ENCODE measurements at regions not wholly inside any gene's neighbourhood (a gene's known extent, or its start where the extent isn't known, plus 50 kb on each side); places are given as distances from the start of the nearest gene placed in this dataset.
A peak's percentile ranks its signal among the peaks of the same experiment; 100 is the strongest.

DNA sequence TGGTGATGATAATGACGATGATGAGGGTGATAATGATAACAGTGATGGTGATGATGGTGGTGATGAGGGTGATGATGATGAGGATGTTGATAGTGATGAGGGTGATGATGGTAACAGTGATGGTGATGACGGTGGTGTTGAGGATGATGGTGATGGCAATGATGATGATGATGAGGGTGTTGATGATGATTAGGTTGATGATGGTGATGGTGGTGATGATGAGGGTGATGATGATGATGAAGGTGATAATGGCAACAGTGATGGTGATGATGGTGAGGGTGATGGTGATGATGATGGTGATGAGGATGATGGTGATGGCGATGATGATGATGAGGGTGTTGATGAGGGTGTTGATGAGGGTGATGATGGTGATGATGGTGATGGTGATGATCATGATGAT, 93.8 kb upstream of the ZNF469 start:
- no peak for DNase-seq

DNA sequence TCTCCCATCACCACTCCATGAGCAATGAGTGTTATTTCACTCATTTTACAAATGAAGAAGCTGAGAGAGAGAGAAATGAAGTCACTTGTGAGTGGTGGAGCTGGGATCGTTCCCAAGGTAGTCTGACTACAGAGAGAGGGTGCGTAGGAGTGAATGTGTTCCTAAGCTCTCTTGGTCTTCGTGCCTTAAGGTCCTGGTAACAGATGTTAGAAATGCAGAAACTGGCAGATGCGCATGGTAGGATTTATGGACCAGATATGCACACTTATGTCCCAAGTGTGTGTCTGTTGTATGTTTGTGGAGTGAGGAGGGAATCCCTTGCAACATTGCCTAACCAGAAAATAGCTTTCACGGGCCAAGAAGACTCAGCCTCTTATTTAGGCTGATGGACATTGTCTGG, 93.2 kb upstream of the ZNF469 start:
- peak; percentile 8 for DNase-seq

DNA sequence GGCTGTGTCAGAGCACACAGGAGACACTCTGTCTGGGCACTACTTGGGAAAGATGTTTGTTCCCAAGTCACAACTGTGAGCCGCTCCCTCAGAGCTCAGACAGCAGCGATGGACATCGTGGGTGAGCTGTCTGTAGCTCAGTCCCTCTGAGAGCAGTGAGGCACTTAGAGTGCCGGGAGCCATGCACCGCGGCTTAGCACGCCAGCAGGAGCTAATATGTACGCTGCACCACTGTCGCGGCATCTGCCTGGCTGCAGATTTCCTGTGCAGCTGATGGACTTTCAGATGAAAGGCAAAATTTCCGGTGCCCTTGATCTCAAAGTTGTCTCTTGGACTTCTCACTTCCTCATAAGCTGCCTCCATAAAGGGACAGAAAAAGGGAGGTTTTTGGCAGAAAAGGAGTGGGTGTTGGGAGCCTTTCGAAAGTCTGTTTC, 92.8 kb upstream of the ZNF469 start:
- DNase-seq = no peak

DNA sequence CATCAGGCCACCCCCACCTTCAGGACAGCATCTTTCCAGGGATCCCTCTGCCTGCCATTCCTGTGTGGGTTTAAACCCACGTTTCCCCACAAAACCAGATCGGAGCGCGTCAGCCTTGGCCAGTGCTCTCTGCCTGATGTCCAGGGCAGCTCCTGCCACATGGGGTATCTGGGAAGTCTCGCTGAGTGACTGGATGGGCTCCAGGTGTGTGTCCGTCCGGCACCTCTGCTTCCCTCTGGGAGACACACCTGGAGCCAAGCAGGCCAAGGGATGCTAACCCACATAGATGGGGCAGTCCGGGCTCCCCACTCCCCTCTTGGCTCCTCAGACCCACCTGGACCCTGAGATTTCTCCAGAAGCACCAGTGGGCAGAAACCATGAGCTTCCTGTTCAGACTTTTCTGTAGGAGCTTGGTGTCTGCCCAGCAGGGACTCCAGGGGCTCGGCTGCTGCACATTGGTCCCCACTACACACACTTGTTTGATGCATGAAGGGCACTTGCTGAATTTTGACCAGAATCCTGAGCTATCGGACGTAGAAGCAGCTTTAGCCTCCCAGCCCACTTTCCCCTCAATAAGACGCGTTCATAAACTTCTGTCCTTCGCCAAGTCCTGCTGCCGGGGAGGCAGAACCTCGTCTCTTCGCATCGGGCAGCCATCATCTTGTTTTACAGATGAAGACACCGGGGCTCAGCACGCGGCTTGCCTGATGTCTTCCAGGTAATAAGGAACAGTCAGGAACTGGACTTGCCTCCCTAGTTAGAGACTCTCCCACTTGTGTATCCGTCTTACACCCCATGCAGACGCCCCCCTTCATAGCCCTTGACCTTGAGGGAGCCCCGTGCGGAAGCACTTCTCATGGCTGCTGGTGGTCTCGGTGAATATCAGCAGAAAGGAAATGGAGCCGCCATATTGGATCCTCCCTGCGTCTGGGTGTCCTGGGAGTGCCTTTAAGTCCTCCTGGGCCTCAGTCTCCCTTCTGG, 91.6 kb upstream of the ZNF469 start:
- no peak for DNase-seq

DNA sequence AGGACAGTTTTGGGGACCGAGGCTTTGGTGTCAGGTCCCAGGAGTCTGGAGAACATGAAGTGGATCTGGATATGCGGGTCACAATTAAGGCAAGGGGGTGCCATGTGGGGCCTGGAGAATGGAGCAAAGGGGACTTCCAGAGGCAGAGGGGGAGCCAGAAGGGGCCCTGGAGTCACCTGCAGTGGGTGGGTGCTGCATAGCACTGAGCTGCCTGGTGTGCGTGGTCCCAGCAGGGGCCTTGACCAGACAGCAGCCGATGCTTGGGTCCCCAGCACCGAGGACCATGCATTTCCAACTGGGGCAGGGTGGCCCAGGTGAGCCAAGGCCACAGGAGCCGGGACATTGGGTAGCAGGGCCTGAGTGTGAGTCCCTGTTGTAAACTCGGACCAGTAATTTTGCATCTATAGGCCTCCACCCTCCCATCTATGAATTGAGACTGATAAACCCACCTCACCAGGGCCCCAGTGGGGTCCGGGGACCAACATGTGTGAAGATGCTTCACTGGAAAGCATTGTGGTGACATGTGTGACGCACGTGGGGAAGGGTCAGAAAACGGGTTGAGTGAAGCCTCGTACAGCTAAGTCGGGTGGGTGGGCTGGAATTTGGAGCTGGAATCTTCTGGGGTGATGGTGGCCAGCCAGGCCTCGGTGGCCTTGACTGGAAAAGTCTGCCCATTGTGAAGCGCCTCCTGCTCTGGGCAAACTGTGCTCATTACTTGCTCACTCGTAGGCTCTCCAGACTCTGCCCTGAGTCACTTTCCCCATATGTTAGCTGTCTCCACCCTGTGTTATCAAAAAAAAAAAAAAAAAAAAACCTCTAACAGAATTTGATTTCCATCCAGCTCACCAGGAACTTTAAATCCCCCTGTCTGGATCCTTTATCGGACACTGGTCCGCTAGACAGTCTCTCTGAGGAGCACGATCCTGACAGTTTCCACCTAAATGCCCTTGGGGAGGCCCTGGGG, 90.5 kb upstream of the ZNF469 start:
- no peak for DNase-seq

DNA sequence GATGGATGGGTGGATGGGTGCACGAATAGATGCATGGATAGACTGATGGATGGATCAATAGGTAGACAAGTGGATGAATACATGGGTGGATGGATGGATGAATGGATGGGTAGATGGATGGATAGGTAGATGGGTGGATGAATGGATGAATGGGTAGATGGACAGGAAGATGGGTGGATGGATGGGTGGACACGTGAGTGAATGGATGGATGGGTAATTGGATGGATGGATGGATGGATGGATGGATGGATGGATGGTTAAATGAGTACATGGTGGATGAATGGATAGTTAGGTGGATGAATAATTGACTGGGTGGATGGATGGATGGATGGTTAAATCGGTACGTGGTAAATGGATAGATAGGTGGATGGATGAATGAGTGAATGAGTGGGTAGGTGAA, 89.7 kb upstream of the ZNF469 start:
- DNase-seq = no peak

DNA sequence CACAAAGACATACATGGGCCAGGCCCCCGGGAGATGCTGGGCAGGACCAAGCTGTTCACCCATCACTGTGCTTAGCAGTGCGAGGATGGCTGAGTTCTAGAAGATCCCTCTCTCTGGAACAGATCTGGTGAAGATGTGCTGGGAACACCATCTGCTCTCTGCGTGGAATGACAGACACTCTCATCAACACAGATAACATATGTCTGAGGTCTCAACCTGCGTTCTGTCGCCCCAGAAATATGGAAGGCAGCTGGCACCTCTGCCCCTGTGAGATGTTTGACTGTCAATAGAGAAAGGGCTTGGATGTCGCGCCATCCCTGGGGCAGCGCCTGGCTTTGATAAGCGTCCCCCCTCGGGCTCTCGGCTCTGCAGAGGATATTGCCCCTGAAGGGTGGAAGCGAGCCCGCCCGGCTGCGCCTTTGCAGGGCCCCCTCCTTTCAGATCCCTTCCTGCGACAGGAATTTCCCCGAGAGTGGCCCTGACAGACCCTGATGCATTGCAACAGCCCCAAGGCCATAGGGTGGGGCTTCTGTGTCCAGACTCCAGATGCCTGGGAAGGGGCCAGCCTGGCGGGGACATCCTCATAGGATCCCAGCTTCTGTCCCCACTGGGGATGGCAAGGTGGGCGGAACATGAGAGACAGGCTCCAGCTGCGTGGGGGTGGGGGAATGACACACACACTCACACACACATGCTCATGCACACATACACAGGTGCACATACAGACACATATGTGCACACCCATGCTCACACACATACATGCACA, 86.9 kb upstream of the ZNF469 start:
- DNase-seq = no peak

DNA sequence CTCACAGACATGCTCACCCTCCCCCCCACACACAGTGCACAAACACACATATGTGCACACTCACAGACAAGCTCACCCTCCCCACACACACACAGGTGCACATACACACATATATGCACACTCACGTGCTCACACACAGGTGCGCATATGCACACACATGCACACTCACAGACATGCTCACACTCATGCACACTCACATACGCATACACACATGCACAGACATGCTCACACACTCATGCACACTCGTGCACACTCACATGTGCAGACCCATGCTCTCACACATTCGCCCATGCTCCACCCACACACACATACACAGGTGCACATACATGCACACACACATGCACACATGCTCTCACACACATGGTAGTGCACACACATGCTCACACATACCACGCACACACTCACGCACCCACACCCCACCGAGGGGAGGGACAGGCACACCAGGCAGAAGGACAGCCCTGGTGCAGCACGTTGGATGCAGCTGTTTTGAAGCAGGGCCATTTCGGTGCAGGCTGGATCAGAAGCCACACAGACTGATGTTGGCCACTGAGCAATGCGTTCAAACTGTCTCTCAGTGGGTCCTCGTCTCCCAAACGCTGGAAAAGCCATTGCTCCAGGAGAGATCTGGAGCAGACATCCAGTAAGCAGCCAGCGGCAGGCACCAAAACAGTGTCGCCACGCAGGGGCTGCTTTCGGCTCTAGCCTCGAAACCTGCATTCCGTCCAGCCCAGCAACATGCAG, 86.2 kb upstream of the ZNF469 start:
- DNase-seq = no peak

DNA sequence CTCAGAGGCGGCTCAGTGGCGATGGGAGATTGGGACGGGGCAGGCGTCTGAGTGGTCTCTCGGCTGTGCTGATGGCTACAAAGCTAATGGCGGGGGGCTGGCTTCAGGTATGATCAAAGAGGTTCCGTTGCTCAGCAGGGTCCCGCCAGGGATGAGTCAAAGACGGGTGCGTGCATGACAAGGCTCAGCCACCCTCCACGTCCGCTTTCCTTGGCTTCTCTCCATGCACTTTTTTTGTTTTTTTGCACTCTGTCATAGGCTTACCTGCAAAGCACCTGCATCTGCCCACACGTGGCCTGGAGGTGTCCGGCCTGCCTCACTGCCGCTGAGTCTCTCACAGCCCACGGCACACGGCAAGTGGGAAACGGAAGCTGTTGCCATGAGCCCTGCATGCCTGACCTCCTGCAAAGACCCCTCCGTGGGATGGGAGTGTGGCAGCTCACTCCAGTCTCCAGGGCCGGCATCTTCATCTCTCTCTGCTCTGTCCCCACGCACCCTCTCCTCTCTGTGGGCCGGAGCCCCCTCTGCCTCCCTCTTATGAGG, 85.5 kb upstream of the ZNF469 start:
- DNase-seq = no peak

DNA sequence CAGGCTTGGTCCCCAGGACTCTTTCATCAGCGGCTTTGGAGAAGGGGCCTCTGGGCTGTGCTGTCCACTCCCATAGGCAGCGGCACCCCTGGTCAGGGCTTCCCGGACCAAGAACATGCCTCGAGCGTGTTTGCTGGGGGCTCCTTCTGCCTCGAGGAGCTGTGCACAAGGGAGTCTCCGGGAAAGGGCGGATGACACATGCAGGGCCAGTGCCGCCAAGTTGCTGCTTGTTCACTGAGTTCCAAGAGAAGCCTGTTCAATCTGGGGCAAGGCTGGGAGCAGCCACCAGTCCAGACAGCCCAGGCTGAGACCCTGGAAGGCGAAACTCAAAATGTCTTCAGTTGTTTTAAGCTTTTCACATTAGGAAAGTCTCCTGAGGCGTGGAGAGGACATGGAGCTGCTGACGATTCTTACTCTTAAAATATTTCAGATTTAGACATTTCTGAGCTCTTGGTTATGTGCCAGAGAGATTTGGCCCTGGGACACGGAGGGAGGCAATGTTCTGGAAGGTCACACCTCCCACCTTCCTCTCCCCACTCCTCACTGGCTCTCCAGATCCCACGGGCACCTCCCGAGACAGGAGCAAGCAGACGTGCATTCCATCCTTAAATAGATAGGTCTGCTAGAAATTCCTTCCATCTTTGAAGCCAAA, 84.5 kb upstream of the ZNF469 start:
- DNase-seq = no peak

DNA sequence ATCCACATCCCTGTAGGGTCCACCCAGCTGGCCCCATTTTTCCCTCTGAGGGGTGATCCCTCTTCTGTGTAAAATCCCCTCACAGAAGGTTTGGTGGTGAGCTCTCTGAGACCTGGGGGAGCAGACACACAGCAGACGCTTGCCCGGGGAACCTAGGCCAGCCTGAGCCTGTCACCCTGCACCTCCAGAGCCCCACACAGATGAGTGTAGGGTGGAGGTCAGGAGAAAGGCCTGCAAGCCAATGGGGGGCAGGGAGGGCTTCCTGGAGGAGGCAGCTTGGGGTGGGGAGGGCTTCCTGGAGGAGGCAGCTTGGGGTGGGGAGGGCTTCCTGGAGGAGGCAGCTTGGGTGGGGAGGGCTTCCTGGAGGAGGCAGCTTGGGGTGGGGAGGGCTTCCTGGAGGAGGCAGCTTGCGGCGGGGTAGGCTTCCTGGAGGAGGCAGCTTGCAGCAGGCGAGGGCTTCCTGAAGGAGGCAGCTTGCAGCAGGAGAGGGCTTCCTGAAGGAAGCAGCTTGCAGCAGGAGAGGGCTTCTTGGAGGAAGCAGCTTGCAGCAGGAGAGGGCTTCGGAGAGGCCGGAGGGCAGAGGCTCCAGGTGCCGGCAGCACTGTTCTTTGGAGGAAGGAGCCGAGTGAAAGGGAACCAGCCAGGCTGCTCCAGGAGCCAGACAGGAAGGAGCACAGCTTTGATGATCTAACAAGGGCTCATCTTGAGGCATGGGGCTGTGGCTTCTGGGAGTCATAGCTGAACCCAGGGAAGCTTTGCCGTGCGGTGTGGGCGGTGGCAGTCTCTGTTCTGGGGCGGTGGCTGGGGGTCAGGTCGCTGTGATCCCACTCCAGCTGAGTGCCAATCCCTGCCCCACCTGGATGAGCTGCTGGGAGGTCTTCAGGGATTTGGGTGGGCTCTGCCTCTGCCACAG, 83.7 kb upstream of the ZNF469 start:
- DNase-seq = no peak

DNA sequence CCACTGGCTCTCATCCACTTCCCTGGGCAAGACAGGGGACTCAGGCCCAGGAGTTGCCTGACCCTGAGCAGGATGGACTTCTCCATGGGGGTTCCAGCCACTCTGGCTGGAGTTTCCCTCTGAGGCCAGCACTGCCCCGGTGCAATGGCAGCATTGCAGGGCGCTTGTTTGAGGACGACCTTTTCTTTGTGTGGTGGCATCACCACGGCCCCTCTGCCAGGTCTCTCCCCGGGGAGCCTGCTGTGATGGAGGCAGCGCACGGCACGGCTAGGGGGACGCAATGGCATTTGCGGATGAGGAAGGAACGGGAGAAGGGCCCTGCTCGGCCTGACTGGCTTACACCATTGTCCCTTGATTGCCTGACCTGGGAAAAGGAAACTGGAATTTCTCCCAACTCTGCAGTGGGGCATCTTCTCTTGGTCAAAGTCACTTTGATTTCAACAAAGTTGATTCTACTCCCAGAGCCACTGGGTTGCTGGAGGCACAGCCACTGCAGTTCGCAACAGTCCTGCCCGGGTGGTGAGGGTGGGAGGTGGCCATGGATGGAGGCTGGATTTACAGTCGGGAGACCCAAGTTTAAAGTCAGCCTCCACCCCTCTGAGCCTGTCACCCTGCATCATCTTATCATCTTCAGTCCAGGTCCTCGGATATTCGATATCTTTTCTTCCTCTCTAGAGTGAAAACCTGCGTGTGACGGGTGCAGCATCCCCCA, 82.9 kb upstream of the ZNF469 start:
- DNase-seq = no peak

DNA sequence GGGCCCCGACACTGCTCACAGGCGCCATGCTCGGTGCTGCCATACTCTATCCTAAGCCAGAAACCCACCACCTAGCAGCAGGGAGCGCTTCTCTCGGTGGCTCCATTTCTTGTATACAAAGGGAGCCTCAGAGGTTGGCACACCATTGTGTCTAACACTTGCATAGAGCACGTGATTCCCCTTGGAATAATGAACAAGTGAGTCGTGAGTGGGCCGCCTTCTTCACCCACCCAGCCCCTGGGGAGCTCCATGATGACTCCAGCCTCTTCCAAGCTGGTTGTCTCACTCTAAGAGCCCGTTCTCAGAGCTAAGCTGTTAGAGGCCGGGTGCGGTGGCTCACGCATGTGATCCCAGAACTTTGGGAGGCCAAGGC, 82.3 kb upstream of the ZNF469 start:
- no peak for DNase-seq

DNA sequence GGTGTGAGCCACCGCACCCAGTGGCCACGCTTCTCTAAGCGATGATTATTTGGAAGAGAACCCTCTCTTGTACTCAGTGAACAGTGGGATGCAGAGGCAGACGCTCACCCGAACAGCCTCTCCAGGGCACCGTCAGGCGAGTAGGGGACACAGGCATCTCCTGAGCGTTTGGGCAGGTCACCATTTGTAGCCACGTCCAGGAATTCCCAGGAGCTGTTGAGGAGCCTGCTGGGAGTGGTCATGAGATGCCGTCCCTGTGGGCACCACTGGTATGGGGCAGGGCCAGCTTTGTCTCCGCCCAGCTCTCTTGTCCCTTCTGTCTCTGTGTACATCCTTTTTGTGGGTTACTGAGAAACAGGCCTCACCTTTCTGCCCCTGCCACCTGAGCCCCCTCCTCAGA, 81.3 kb upstream of the ZNF469 start:
- no peak for DNase-seq

DNA sequence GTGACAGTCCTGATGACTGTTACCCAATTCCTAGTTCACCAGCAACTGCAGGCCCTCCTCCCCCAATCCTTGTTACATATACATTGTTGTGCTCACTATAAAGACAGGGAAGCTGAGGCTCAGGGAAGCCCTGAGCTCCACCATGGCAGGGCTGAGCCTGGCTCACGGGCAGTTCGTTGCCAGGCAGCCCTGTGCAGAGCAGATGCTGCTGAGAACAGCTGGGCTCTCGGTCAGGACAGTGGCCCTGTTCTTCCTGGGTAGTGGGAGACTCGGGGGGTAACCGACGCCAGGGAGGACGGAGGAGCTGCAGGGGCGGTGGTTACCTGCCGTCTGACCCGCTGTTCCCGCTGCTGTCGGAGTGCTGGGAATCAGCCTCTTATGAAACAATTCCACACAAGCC, 80.9 kb upstream of the ZNF469 start:
- DNase-seq = no peak

DNA sequence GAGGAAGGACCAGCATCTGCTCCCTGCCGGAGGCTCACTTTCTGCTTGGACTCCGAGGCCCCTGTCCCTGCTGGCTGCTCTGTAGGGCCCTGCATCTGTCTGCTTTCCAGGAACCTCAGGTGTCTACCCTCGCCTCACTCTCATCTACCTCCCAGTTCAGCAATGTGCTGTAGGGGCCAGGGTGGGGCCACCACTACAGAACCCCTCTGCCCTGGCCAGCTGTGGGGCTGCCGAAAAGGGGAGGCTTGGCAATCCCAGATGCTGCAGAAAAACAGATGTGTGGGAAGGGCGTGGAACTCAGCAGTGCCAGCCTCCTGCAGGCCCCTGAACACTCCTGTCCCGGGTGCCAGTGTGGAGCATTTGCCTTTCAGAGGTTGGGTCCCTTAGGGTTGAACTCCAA, 80.1 kb upstream of the ZNF469 start:
- DNase-seq = no peak

DNA sequence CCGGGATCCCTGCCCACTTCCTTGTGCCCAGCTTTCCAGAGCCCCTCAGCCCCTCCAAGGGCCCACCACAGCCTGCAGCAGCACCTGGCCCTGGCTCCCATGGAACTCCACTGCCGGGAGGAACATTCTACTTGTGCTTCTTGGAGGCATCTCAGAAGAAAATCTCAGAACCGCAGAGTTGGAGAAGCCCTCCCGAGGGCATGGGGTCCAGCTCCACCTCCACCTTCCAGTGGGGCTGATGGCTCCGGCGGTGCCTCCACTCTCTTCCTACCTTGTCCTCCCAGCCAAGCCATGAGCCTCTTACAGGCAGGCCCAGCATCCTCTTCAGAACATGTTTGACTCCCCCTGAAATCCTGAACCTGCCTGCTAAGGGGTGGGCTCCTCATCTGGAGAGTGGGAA, 79.4 kb upstream of the ZNF469 start:
- no peak for DNase-seq

DNA sequence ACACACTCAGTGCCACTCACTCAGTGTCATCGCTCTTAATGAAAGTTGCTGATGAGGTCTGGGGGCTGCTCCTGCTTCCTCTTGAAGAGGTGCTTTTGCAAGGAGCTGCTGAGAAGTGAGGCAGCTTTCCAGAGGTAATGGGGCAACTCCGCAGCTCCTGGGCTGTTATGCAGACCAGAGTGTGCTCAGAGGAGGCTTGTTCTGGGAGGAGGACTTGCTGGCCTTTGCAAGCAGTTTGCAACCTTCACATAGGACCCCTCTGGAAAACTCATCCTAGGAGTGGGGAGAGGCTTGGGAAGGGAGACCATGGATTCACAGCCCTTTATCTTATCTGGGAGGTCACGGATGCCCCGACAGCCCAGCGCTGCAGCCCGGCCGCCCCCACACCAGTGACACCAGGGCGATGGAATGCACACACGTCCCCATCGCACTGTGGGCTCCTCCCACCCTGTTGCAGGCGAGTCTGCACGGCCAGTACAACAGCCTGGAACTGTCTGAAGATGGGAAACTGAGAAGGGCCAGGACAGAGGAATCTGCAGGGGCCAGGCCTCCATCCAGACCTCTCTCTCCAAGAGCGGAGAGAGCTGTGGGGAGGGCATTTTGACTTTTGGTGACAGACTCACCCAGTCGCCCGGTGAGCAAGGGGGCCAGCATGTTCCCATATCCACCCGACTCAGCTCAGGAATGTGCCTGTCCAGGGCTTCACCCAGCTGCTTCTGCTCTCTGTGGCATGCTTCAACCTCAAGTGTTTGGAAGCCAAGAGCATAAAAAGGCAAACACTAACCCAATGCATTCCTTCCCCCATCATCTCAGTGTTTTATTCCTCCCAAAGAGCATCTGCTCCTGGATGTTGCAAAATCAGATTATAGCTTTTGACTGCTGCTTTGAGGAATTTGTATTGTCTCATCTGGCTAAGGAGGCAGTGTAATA, 78.6 kb upstream of the ZNF469 start:
- no peak for DNase-seq
